ENCODE measurements at regions not wholly inside any gene's neighbourhood (a gene's known extent, or its start where the extent isn't known, plus 50 kb on each side); places are given as distances from the start of the nearest gene placed in this dataset.

- Histone ChIP-seq H3K27ac (ENCODE audit: low read depth in 1 of 2, low read length in 2 of 2) (no peak overlapping the region), H3K9ac (ENCODE audit: insufficient read depth, low read length, poor library complexity, severe bottlenecking) (no peak overlapping the region), H2AFZ (ENCODE audit: insufficient read depth, low read depth, low read length, poor library complexity, severe bottlenecking) (no peak overlapping the region), H3K9me3 (replicated peaks in 1 of 2; ENCODE audit: control insufficient read depth in 1 of 2, insufficient read depth in 1 of 2, low read length in 2 of 2) (no peaks in the 10 kb centered on the region), H3K4me1 (ENCODE audit: control insufficient read depth in 1 of 2, insufficient read depth in 2 of 2, low read length in 2 of 2) (no peaks in the 10 kb centered on the region), H3K4me3 (replicated peaks in 1 of 3; ENCODE audit: low read depth in 2 of 3, low read length in 3 of 3) (no peak overlapping the region), H3K27me3 (ENCODE audit: control insufficient read depth in 2 of 2, insufficient read depth in 2 of 2, low read length in 2 of 2) (peaks cover 6 to 31% of the 10 kb centered on the region in 2 donors), H3K36me3 (replicated peaks in 1 of 2; ENCODE audit: control insufficient read depth in 1 of 2, insufficient read depth in 2 of 2, low read length in 2 of 2) (no peaks in the 10 kb centered on the region), H3K4me2 (replicated peaks; ENCODE audit: extremely low read depth, low read length, poor library complexity, severe bottlenecking) (no peak overlapping the region), H4K20me1 (ENCODE audit: insufficient read depth, low read length) (no peaks in the 10 kb centered on the region), H3K79me2 (ENCODE audit: insufficient read depth, low read length) (no peaks in the 10 kb centered on the region)
- H3K4me3 Mint-ChIP-seq: no peak overlapping the region
- no peak for TF ChIP-seq CTCF (IDR thresholded peaks at IDR 0.05)
- peaks cover 38 to 58% (median 38%) of the 10 kb centered on the region in 3 donors for H3K27me3 Mint-ChIP-seq (ENCODE audit: low read depth in 3 of 3)
- no peak for DNase-seq
- H3K36me3 Mint-ChIP-seq: no peaks in the 10 kb centered on the region
- no peak overlapping the region for H3K27ac Mint-ChIP-seq
- peaks cover 9% of the 10 kb centered on the region for H3K4me1 Mint-ChIP-seq
- peaks cover 0 to 3% (median 0%) of the 10 kb centered on the region in 7 donors for H3K9me3 Mint-ChIP-seq
- 60% methylated on average over 1 of the region's 5 CpGs for WGBS (ENCODE audit: insufficient coverage)
- intact Hi-C loops (cut with micrococcal nuclease): no loop called here
These were observed 145.2 kb upstream of the CADM1 start for GRCh38 chr11:115649461-115649860.

DNA sequence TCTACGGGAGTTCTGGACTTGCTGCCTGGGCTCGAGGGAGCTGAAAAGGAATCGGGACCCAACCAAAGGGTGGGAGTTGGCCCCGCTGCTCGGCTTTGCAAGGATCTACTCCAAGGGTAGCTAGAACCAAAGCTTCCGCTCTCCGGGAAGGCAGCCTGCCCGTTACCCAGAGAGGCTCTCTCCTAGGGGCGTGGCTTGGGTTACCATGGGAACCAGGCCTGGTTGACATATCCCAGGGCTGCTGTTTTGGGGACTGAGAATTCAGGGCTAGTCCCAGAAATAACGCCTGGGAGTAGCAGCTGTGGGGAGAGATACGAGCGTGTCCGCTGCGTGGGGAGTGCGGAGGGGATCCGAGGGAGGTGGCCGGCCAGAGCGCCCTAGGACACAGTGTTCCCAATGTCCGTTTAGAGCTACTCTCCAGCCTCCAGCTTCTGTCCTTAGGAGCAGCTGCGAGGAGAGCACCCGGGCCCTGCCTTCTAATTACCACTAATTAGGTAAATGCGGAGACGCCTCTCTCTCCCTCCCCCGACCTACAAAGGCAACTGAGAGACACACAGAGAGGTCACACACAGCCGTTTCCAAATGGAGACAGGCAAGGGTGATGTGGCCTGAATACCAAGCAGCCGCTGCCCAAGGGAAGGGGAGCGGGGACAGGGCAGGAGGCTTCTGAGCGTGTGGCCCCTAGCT lies 141.6 kb upstream of the CADM1 start:
- Mint-ChIP-seq H3K4me3 (peak overlapping the region in 1 of 2 donors; percentile 52), H3K4me1 (no peaks in the 10 kb centered on the region), H3K9me3 (no peaks in the 10 kb centered on the region), H3K36me3 (no peaks in the 10 kb centered on the region), H3K27me3 (ENCODE audit: low read depth in 3 of 3) (peaks cover 41 to 63% (median 43%) of the 10 kb centered on the region in 3 donors), H3K27ac (no peak overlapping the region)
- intact Hi-C loops (cut with micrococcal nuclease): no loop called here
- H3K4me1 ChIP-seq (ENCODE audit: control insufficient read depth in 1 of 2, insufficient read depth in 2 of 2, low read length in 2 of 2): no peaks in the 10 kb centered on the region
- no peak overlapping the region for H3K9ac ChIP-seq (ENCODE audit: insufficient read depth, low read length, poor library complexity, severe bottlenecking)
- no peak for DNase-seq
- H4K20me1 ChIP-seq (ENCODE audit: insufficient read depth, low read length): no peaks in the 10 kb centered on the region
- no peaks in the 10 kb centered on the region for H3K36me3 ChIP-seq (replicated peaks in 1 of 2; ENCODE audit: control insufficient read depth in 1 of 2, insufficient read depth in 2 of 2, low read length in 2 of 2)
- no peaks in the 10 kb centered on the region for H3K79me2 ChIP-seq (ENCODE audit: insufficient read depth, low read length)
- no peak overlapping the region for H3K4me3 ChIP-seq (replicated peaks in 1 of 3; ENCODE audit: low read depth in 2 of 3, low read length in 3 of 3)
- no peaks in the 10 kb centered on the region for H3K9me3 ChIP-seq (replicated peaks in 1 of 2; ENCODE audit: control insufficient read depth in 1 of 2, insufficient read depth in 1 of 2, low read length in 2 of 2)
- no peak for TF ChIP-seq CTCF (IDR thresholded peaks at IDR 0.05)
- no peak overlapping the region for H3K4me2 ChIP-seq (replicated peaks; ENCODE audit: extremely low read depth, low read length, poor library complexity, severe bottlenecking)
- peaks cover 10 to 41% of the 10 kb centered on the region in 2 donors for H3K27me3 ChIP-seq (ENCODE audit: control insufficient read depth in 2 of 2, insufficient read depth in 2 of 2, low read length in 2 of 2)
- no peak overlapping the region for H3K27ac ChIP-seq (ENCODE audit: low read depth in 1 of 2, low read length in 2 of 2)
- WGBS (ENCODE audit: insufficient coverage): 36% methylated on average over 26 of the region's 28 CpGs
- H2AFZ ChIP-seq (ENCODE audit: insufficient read depth, low read depth, low read length, poor library complexity, severe bottlenecking): no peak overlapping the region

Data from CD14-positive monocyte (primary cell).